ENCODE measurements at regions not wholly inside any gene's neighbourhood (a gene's known extent, or its start where the extent isn't known, plus 50 kb on each side); places are given as distances from the start of the nearest gene placed in this dataset.
"Not testable (repeated sequence)": the region's sequence is repeated elsewhere in the genome, so short reads cannot be mapped to it uniquely, and the experiment has no call there.

GRCh38 chr5:72760259-72760658 lies 56.2 kb upstream of the TNPO1 start:
- no peak for DNase-seq (ENCODE audit: low read depth in 4 of 4, low spot score in 2 of 4)

- DNase-seq (ENCODE audit: low read depth in 4 of 4, low spot score in 2 of 4), result no peak
Measured at GRCh38 chr5:72752909-72753308, 63.6 kb upstream of the TNPO1 start.

GRCh38 chr5:72749362-72749997 lies 67.0 kb upstream of the TNPO1 start:
- no peak for DNase-seq (ENCODE audit: low read depth in 4 of 4, low spot score in 2 of 4)

DNA sequence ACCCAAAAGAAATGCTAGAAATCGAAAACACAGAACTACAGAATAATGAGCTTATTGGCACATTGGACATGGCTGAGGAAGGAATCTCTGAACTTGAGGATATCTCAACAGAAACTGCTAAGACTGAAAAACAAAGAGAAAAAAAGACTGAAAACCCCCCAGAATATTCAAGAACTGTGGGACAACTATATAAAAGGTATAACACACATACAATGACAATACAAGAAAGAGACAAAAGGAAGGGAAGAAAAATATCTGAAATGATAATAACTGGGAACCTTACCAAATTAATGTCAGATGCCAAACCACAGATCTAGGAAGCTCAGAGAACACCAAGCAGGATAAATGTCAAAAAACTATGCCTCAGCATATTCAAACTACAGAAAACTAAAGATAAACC lies 68.6 kb upstream of the TNPO1 start:
- DNase-seq (ENCODE audit: low read depth in 4 of 4, low spot score in 2 of 4), result no peak

DNA sequence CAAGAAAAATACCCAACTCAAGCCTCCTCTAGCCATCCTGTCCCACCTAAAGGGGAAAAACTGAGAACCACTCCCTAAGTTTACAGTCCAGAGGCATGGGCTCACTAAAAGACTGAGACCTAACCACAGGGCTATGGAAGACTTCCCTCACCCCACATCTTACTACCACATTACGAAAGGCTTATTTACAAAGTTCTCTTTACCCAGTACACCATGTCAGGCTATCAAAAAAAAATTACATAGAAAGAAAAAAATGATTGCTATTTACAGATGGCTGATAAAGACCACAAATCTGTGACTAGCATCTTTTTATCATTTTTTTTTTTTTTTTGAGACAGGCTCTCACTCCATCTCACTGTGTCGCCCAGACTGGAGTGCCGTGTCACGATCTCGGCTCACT lies 69.7 kb upstream of the TNPO1 start:
- DNase-seq (ENCODE audit: low read depth in 4 of 4, low spot score in 2 of 4), result no peak

DNA sequence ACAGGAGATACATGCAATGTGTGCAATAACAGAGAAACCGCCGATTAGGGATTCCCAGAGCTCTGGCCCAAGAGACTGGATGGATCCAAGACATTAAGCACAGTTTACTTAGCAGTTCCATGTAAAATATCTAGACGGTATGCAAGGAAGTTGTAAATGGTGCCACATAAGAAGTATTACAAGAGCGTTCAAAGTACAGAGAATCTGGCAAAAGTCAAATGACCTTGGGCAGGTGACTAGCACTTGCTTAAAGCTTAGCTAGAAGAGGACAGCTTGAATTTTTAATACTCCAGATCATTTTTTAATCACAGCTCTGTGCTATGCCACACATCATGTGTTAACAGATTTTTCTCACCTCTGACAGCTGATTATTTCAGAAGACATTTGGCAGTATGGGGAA lies 72.3 kb upstream of the TNPO1 start:
- DNase-seq (ENCODE audit: low read depth in 4 of 4, low spot score in 2 of 4), result no peak

DNA sequence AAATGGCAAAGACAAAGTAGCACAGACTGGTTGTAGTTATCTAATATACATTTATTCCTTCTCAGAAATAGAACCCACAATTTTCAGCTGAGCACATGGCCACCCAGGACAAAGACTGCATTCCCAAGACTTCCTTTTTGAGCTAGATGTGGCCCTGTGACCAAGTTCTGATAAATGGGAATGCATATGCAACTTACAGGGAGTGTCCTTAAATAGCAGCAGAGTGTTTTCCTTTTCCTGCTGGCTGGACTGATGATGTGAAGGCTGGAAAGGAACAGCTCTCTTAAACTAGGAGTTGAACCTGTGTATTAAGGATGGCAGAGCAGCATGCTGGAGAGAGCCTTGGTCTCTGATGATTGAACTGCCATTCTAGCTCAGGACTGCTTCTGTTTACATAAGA lies 74.7 kb upstream of the TNPO1 start:
- DNase-seq (ENCODE audit: low read depth in 4 of 4, low spot score in 2 of 4), result no peak

GRCh38 chr5:72733810-72734209 lies 82.7 kb upstream of the TNPO1 start:
- no peak for DNase-seq (ENCODE audit: low read depth in 4 of 4, low spot score in 2 of 4)

DNA sequence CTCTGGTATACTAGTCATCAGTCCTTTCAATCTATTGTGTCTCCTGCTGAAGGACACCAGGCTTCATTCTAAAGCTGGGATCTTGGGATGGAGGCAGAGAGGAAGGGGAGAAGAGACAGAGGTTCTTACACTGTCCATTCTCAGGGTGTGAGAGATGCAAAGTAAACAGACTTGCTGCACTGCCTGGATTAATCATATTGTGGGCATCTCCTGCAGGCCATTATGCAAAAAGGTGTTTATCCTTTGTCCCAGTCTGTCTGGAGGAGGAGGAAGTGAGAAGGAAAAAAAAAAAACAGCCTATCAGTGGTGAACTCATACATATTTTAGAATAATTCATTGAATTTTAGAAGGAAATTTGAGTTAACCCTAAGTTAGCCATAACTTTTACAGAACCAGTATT lies 92.9 kb upstream of the TNPO1 start:
- no peak for DNase-seq (ENCODE audit: low read depth in 4 of 4, low spot score in 2 of 4)

DNA sequence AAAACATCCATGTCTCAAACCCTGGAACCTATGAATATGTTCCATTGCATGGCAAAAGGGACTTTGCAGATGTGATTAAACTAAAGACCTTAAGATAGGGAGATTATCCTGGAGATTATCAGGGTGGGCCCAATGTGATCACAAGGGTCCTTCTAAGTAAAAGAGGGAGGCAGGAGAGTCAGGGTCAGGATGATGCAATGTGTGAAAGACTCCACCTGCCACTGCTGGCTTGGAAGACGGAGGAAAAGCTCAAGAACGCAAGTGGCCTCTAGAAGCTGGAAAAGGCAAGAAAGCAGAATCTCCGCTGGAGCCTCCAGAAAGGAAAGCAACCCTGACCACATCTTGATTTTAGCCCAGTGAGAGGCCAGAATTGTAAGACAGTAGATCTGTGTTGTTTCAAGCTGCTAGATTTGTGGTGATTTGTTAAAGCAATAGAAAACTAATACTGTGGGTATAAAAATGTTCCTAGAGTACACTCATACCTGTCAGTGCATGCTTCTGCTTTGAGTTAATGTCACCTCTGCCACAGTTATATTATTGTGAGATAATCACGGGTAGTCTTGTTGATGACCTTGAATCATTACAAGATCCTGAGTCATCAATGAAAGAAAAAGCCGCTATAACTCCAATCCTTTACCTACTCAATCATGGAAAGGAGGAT lies 93.5 kb upstream of the TNPO1 start:
- DNase-seq (ENCODE audit: low read depth in 4 of 4, low spot score in 2 of 4), result no peak

GRCh38 chr5:72721844-72722243 lies 94.6 kb upstream of the TNPO1 start:
- DNase-seq (ENCODE audit: low read depth in 4 of 4, low spot score in 2 of 4), result no peak

DNA sequence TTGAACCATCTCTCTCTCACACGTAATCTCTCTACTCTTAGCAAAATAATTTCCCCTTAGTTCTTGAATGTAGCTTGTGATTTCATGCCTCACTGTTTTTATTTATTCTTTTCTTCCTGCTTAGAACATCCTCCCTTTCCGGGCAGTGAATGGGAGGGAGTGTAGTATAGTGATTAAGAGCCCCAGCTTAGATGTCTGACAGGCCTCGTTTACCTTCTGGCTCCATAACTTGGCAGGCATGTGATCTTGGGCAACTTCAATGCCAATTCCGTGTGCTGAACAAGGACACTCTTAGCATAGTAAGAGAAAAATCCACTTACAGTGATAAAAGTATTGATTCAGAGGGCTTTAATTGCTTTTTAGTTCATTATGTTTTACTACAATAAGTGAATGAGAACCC lies 96.3 kb upstream of the TNPO1 start:
- DNase-seq (ENCODE audit: low read depth in 4 of 4, low spot score in 2 of 4), result no peak

DNA sequence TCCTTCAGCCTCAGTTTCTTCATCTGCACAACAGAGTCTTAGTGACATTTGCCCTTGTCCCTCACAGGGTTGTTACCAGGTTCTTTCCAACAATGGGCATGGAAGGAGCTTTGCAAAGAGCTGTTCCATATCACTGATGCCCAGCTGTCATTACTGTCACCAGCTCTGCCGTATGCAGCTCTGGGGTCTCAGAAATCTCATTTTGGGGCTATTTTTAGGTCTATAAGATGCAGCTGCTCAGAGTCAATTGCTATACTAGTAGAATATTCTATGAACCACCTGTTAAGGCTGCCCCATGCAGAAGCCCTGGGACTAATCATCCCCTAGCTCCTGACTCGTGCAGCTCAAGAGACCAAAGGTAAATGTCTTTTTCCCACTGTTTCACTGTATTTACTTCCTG lies 105.1 kb upstream of the TNPO1 start:
- DNase-seq (ENCODE audit: low read depth in 4 of 4, low spot score in 2 of 4), result no peak

GRCh38 chr5:72709341-72709740 lies 107.1 kb upstream of the TNPO1 start:
- no peak for DNase-seq (ENCODE audit: low read depth in 4 of 4, low spot score in 2 of 4)

- no peak for DNase-seq (ENCODE audit: low read depth in 4 of 4, low spot score in 2 of 4)
Measured at GRCh38 chr5:72705178-72705577, 111.3 kb upstream of the TNPO1 start.

GRCh38 chr5:72703876-72704275 lies 112.6 kb upstream of the TNPO1 start:
- no peak for DNase-seq (ENCODE audit: low read depth in 4 of 4, low spot score in 2 of 4)

DNA sequence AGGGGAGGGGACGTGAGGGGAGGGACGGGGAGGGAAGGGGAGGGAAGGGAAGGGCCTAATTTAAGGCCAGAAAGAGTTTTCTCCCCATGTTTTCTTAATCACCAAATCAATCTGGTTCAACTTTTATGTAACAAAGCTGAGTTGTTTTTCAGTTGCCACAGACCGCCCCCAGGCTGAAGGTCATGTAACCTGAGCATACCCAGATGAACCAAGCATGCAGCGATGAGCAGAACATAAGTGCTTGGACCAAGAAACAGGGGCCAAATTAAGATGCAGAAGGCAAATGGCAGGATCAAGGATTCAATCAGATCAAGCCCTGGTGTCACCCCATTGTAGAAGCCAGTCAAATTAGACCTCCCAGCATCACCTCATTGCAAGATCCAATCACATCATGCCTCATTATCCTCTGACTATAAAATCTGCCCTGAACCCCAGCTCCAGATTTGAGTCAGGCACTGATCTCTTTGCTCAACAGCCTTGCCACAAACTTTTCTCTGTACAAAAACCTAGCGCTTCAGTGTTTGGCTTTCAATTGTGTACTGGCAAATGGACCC lies 113.5 kb upstream of the TNPO1 start:
- no peak for DNase-seq (ENCODE audit: low read depth in 4 of 4, low spot score in 2 of 4)

GRCh38 chr5:72702105-72702504 lies 114.4 kb upstream of the TNPO1 start:
- not testable (repeated sequence) for DNase-seq (ENCODE audit: low read depth in 4 of 4, low spot score in 2 of 4)

DNA sequence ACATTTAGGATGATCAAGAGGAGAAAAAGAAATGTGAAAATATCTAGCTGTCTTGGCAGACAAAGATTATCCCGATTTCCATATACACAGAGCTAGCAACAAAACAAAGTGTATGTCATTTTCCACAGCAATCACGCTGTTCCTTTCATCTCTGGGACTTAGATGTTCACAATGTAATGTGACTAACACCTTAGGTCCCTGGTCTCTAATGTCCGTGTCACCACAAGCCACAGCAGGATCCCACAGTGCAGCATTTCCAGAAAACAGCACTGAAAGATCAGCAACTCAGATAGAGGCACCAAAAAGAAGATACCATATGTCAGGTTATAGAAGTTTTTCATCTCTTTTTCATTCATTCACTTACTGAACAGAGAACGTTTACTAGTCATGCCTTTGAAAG lies 118.0 kb upstream of the TNPO1 start:
- no peak for DNase-seq (ENCODE audit: low read depth in 4 of 4, low spot score in 2 of 4)

- no peak for DNase-seq (ENCODE audit: low read depth in 4 of 4, low spot score in 2 of 4)
Measured at GRCh38 chr5:72697622-72698021, 118.8 kb upstream of the TNPO1 start.

GRCh38 chr5:72695659-72696058 lies 120.8 kb upstream of the TNPO1 start:
- no peak for DNase-seq (ENCODE audit: low read depth in 4 of 4, low spot score in 2 of 4)

GRCh38 chr5:72694856-72695255 lies 121.6 kb upstream of the TNPO1 start:
- no peak for DNase-seq (ENCODE audit: low read depth in 4 of 4, low spot score in 2 of 4)

All from left renal cortex interstitium (tissue), 4 donors.